Fibroblast of mammary gland (primary cell): ENCODE measurements at regions not wholly inside any gene's neighbourhood (a gene's known extent, or its start where the extent isn't known, plus 50 kb on each side); places are given as distances from the start of the nearest gene placed in this dataset.

Experiments used
- DNase-seq: peaks from one replicate; pipeline ENCODE4 v3.0.0-alpha.2; 2010; ENCODE audit warnings: low read depth
- H3K4me3 ChIP-seq: 2 replicates; pipeline ENCODE4 v1.5.1; 2011; ENCODE audit warnings: low read depth, mild to moderate bottlenecking, low read length, moderate library complexity; ENCODE audit not compliant: control insufficient read depth
- CTCF ChIP-seq: conservative IDR thresholded peaks from 2 replicates; pipeline ENCODE4 v1.5.1; 2011; ENCODE audit warnings: low read depth, low read length, inconsistent platforms; ENCODE audit not compliant: control insufficient read depth, insufficient read depth

DNA sequence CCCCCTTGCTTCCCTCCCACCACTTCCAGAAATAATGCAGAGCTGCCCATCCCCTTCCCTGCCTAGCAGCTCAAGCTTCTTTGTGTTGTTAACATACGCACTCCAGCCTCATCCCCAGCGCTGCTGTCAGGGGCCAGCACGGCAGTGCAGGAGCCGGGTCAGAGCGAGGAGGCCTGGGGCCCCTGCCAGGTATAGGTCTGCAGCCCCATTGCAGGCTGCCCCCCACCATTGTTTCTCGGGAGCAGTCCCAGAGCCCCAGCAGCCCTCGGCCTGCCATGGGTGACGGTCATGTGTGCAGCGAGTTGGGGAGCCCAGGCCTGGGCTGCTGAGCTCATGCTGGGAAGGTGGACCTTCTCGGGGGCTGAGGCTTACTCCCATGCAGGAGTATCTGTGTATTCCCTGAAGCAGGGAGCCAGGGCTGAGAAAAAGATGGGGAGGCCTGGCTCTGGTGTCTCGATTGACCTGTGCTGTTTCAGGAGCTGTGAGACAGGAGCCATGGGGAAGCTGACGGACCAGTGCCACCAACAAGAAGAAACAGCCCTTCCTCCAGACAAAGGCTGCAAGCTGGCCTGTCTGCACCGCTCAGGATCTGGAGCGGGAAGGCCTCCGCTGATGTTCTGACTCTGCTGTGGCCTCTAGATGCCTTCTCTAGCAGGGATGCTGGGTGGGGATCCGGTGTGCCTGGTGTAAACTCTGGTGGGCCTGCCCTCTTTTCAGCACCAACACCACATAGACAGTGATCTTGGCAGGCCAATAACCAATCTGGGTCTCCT, 220.5 kb upstream of the B3GAT1 start:
- H3K4me3 ChIP-seq, result no peak overlapping the region
- TF ChIP-seq CTCF, result no peak
- DNase-seq, result no peak

DNA sequence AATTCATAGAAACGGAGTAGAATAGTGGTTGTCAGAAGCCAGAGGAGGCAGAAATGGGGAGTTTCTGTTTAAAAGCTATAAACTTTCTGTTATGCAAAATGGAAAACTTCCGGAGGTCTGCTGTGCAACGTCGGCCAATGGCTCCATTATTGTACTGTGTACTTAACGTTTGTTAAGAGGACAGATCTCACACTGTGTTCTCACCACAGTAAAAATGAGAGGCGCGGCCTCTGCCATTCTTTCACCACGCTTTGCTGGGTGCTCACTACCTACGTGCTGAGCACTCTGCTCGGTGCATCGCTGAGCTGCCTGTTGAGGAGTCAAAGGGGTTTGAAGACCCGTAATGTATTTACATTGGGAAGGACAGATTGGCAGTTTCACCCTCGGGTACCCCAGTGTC, 218.8 kb upstream of the B3GAT1 start:
- no peak overlapping the region for H3K4me3 ChIP-seq
- no peak for DNase-seq
- no peak for TF ChIP-seq CTCF

DNA sequence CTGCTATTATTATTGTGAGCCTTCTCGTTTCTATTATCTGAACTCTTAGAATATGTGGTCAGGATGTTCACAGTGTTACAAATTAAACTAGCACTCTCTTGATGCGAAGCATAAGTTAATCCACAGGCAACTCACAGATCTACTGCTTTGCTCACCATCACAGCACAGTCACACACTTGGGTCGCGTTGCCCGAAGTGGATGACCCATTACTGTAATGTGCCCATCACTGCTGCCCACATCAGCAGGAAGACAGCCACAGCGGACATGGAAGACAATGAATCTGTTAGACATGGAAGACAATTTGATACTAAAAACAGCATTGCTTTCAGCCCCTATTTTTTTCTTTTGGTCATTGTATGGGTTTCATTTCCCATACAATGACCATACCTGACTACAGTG, 216.4 kb upstream of the B3GAT1 start:
- no peak for DNase-seq
- no peak overlapping the region for H3K4me3 ChIP-seq
- no peak for TF ChIP-seq CTCF

DNA sequence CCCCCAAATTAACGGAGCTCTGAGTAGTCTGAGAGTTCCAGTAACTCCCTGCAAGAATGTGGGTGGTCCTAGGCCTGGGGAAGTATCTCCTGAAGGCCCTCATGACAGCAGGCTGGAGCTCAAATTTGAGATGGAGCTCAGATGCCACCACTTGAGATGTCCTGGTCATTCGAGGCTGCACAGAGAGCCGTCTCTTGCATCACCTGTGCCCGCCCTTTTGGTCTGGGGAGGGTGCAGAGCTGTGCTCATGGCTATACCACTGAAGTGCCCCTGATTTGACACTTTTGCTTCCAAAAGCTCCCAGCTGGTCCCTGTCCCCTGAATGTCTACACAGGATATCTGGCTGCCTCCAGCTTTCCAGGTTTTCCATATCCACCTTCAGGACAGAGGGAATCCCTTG, 214.0 kb upstream of the B3GAT1 start:
- no peak for TF ChIP-seq CTCF
- no peak overlapping the region for H3K4me3 ChIP-seq
- no peak for DNase-seq

DNA sequence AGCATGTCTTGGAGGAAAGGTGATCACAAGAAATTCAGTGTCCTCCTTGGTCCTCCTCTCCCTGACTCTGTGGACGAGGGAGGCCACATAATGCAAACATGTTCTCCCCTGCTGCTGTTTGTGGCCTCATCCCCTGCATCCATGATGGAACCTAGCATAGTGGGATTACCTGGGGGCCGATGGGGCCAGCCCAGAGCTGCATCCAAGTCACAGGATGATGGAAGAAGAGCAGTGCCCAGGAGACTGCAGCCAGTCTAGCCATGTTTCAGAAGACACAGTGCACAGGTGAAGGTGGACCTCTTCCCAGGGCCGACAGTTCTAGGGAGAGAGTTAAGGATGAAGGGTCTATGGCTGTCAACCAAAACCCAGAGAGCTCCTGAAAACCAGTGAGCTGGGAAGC, 213.6 kb upstream of the B3GAT1 start:
- H3K4me3 ChIP-seq, result no peak overlapping the region
- TF ChIP-seq CTCF, result no peak
- DNase-seq, result no peak

DNA sequence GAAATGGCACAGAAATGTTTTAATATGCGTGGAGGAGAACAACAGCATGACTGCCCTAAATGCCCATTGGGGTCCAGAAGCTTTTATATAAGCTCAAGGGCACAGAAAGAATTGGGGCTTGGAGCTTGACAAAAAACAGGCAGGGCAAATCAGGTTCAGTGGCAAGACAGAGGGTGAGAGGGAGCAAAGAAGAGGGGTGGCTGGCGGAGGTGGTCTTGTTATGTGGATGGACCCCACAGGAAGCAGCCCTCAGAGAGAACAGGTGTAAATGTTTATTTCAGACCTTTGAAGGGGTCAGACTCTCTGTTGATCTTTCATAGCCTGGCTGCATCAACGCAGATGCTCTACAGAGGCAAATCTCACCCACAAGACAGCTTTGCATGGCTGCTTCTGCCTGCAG, 213.1 kb upstream of the B3GAT1 start:
- no peak overlapping the region for H3K4me3 ChIP-seq
- no peak for TF ChIP-seq CTCF
- no peak for DNase-seq
